ENCODE measurements at regions not wholly inside any gene's neighbourhood (a gene's known extent, or its start where the extent isn't known, plus 50 kb on each side); places are given as distances from the start of the nearest gene placed in this dataset.

DNA sequence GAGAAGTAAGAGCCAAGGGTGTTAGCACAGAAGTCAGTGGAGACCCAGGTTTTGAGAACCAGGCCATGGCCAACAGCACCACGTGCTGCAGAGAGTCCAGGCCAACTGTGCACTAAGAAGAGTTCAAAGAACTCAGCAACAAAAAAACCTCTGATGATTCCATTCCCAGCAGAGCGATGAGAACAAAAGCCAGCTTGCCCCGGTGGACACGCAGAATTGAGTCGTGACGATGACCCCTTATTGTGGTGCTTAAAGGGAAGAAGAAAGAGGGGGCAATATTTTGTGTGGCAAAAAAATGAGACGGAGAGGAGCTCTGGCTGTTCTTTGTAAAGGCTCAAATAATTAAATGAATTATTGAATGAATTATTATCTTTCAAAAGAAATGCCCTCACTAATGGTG, 468.3 kb upstream of the AUTS2 start:
- DNase-seq: no peak

DNA sequence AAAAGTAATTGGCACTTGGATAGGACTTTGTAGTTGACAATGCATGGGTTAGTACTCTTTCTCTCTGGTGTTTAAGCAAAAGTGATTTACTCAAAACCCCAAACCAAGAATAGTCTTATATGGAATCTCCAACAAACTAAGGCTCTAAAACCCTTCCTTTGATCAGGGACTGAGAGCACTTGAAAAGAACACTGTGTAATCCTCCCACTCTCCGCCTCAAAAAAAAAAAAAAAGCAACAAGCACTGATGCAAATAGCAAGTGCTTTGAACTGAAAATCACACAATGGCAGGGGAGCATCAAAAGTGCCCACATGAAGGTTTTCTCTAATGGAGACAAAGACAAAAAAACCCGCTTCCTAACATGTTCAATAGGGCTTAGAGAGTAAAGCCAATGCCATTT, 467.9 kb upstream of the AUTS2 start:
- no peak for DNase-seq

DNA sequence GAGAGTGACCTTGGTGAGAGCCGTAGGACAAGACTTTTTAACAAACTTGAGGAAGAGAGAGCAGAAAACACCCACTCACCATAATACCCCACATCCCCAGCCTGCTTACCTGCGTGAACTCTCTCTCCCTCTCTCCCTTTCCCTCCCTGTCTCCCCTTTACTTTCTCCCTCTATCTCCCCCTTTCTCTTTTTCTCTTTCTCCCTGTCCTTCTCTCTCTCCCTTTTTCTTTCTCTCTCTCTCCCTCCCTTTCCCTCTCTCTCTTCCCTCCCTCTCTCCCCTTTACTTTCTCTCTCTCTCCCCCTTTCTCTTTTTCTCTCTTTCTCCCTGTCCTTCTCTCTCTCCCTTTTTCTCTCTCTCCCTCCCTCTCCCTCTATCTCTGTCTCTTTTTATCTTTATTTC, 464.0 kb upstream of the AUTS2 start:
- no peak for DNase-seq

DNA sequence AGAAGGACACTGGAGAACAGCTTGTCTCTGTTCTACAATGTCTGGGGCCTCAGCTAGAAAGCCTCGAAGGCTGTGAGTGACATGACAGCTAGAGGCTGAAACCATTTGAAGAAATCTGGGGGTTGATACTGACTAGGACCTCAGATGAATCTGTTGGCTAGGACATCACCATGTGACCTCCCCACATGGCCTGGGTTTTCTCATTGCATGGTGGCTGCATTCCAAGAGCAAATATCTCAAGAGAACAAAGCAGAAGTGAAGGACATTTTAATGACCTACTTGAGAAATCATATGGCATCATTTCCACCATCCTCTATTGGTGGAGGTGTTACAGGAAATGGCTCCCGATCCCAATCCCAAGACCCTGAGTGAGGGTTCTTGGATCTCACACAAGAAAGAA, 450.6 kb upstream of the AUTS2 start:
- DNase-seq: no peak

DNA sequence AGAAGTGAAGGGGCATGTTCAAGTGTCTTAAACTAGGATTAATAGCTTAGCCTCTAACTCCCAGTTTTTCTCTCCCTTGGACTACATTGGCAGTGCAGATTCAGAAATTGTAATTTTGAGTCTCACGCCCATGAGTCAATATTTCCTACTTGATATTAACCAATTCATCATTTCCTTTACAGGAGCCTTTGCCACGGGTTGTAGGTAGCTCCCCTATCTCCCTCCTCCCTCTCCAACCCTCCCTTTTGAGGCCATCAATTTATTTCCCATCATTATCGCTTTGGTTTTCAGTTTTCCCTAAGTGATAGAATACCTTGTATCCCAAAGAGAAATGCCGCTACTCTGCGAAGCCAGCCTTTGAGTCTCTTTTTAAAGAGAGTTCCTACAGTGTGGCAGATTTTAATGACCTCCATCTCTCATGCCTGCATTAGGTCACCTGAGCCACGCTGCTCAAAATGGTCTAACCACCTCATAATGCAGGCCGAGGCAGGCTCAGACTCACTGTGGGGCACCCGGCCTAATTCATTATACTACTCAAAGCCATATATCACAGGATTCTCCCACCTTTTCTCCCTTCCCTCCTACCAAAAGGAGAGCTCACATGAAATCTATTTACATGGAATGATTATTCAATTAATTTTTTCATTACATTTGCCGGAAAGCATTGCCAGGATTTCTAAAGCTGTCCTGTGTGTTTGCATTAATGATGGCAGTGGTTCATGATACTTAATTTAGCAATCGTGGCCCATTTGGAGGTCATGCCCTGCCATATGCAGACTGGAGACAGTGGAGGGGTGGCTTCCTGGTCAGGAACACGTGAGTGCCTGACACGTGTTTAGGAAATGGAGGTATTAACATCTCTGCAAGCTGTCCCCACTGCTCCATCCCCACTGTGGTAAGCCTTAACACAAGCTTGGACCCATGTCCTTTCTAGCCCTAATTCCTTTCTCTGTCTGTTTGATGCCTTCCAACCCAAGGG, 448.2 kb upstream of the AUTS2 start:
- DNase-seq: no peak

DNA sequence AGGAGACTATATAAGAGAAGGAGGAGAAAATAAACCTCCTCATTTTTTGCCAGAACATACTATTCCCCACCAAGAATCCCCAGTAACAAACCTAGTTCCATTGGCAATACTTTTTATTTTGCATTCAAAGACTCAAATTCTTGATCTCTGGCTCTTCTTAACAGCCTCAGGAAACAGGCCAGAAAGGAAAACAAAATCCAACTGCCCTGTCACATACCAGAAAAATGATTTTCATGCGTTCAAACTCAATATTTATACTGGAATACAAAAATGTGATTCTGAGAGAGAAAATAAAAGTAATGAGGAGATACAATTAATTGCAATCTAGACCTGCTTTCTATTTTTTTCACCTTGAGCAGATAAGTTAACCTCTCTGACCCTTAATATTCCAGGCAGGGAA, 435.9 kb upstream of the AUTS2 start:
- no peak for DNase-seq

DNA sequence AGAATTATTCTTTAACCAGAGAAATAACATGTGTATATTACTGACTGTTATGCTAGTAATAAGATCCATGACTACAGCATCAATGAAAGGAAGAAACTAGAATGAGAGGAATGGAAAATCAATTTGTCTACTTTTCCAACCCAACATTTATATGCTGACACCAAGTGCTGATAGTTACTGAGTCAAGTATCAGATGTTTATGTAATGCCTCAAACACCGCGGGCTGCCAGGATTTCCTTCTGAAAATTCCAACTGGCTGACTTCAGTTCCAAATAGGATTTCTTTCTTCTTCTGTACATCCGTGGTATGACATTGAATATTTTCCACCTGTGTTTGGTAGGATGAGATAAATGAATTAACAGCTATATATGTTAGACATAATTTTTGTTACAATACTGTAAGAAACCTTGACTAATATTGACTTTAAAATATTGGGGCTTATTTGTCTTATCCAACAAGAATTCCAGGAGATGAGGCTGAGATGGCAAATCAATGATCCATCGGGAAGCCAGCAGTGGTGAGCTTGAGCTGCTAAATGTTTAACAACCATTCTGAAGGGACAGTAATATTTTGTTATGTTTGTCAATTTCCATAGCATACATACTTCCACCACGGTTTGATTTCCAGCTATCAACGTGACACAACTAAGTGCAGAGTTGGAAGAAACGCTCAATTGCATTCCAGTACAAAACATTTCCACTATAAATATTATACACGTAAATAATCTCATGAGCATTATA, 435.2 kb upstream of the AUTS2 start:
- no peak for DNase-seq

DNA sequence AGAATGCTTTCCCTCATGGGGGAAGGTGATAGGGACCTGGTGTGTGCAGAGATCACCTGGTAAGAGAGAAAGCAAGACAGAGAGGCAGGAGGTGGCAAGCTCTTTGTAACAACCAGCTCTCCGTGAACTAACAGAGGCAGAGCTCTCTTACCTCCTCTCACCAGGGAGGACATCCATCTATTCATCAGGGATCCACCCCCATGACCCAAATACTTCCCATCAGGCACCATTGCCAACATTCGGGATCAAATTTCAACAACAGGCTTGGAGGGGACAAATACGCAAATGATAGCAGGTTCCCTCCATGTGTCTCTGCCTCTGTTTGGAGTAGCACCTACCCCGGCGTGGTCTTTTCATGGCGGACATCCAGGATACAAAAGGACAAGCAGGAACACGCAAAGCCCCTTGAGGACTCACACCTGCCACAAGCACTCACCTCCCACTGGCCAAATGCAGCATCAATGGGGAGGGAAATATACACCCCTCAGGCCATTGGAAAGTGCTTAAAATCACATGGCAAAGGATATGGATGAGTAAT, 431.2 kb upstream of the AUTS2 start:
- no peak for DNase-seq

DNA sequence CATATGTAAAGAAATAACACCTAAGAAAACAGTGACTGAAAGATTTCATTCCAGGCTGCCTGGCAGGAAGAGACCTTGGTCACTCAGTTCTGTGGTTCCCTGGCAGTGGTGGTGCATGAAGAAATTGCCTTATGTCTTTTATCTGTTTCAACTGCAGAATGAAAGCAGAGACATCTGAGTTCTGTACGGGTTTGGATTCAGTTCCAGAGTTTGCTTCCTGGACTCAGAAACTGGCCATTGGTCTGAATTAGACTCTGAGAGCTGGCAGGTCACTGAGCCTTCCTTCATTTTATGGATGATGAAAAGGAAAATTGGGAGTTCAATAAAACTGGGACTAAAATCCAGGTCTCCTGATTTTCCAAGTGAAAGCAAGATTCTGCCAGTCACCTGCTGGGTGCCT, 428.9 kb upstream of the AUTS2 start:
- DNase-seq: no peak

DNA sequence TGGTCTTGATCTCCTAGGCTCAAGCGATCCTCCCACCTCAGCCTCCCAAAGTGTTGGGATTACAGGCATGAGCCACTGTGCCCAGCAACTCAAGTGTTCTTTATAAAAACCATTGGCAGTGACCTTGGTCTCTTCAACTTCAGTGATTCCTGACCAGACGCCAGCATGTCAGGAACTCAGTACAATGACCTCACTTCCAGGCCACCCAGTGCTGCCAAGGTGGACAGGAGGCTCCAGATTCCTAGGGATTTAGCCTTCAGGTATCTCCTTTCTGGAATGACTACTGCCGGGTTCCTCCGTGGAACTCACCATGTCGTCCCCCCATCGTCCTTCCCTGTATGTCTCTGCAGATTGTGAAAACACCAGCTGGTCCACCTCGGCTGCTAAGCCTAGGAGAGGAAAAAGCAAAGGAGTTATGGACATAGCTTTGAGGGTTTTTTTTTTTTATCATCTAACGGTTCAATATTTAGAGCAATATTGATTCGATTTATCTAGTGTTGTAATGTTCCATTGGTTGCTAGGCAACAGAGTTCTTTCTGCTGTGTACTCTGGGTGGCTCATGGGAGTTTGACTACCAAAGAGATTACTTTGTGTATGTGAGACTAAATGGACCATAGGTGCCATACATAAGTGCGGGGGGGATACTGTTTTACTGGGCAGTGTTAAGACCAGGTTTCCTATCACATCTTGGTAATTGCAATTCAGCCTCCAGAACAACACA, 425.8 kb upstream of the AUTS2 start:
- DNase-seq: no peak

DNA sequence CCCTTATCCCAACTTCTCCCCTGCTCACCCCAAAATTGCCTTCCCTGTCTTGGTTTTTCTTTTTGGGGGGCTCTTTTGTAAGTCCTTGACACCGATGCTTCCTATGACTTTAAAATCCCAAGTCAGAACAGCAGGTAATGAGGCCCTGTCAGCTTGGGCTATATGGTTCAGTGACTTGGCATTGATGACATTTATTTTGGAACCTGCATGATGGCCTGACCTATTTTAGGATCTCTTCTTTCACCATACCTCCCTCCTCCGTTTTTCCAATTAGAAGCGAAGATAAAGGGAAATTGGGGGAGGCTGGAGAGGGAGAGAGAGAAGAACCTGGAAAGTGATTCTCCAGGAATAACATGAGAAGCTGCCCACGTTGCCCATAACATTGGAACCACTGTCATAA, 424.9 kb upstream of the AUTS2 start:
- no peak for DNase-seq

DNA sequence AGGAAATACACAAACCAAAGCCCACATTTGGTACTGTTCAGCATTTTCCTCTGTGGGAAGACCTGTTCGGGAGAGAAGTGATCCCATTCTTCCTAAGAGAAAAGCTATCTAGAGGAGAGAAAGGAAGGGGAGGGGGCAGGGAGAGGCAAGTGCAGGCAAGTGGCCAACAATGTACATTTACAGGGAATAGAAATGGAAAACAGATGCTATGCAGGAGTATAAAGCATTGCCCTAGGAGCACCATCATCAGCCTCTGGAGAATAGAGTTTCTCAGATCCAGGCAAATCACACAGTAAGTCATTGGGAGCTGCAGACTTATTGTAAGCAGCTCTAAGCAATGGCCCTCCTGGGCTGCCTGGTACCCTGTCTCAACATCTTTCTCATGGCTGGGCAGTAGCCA, 424.4 kb upstream of the AUTS2 start:
- no peak for DNase-seq

DNA sequence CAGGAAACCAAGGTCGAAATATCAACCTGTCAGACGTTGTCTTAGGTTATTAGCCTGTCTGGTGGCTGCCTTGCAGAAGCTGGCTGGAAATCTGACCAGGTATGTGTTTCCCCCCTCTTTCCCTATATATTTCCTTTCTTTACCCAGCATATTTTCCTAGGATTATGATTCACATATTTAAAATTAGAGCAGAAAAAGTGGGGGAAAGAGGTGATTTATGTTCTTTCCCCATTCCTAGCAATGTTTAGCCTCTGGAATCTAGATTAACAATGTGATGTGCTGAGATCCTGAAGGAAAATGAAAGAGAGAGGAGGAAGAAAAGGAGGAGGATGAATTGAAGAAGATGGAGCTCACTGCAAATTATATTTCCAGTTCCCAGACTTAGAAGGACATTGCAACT, 421.4 kb upstream of the AUTS2 start:
- no peak for DNase-seq

DNA sequence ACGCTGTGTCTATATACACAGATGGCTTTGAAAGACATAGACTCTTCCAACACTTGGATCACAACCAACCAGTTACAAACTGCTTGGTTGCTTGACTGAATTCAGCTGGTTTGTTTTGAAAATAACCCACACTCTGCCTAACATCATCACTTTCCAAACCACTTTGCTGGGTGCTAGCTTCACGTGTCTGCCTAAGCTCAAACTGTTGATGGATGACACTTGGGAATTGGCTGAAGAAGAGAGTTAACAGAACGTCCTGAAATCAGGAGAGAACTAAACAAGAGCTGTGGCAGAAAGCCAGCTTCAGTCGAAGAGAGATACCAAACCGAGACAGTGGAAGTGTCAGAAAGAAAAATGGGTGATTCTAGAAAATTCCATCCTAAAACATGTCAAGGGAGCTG, 420.8 kb upstream of the AUTS2 start:
- DNase-seq: no peak

DNA sequence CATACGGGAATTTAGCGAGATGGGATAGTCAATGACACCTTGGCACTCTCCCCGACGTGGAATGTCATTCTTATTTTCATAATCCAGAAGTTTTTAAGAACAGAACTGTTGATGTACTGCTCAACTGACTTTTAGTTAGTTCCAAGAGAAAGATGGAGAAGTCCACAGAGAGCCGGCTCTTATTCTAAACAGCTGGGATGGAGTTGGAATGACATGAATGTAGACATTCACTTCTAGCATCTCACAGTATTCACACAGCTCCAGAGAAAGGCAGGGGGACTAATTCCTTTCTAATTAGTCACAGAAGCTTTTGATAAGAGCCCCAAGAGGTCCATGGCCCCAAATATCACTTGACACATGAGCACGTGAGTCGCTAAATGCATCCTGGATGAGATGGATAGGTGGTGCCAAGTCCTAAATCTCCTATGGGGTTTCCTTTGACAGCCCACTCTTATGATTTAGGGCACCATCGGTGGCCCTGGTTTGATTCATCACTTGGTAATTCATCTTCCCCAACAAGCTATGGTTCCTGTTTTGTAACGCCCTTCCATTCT, 420.3 kb upstream of the AUTS2 start:
- no peak for DNase-seq

DNA sequence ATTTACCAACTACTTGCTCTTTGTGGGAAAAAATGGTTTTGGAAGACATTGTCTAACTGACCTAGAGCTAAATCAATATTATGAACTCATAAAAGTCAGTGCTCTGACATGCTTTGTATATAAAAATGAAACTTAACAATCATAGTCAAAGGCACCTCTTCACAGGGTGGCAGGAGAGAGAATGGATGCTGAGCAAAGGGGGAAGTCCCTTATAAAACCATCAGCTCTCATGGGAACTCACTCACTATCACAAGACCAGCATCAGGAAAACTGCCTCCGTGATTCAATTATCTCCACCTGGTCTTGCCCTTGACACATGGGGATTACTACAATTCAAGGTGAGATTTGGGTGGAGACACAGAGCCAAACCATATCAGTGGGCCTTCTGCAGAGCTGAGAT, 417.6 kb upstream of the AUTS2 start:
- DNase-seq: no peak

DNA sequence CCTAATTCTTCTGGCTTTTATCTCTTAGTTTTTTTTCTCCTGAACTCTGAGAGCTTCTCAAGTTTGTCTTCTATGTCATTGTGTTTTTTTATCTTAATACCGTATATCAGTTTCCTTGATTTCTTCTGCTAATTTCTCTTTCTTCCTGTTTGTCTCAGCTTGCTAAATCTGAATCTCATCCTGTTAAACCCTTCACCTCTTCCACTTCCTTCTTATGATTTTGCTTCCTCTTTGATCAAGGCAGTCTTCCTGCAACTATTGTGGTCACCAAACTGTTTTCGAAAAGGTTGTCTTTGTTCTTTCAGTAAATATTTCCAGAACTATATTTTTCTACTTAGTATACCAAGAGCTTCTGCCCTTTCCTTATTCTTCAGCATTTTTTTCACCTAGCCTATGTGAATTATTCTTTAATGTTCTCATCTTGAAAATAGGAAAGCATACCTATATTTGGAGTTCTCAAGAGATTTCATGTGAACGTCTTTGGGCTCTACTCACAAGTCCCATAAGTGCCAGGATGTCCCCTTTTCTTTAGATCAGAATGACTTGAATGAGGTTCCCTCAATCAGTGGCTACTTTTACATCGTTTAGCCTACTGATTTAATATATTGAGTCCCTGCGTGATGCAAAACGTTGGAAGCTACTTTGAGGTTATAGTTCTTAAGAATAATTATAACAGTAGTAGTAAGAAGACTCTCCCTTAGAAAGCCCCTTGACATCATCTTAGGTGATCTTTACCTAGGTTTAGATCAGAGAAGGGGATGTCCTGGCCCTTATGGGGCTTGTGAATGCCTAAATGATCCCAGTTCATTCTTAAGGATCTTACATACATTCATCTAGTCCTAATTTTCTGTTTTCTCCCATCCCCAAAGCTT, 415.4 kb upstream of the AUTS2 start:
- no peak for DNase-seq

DNA sequence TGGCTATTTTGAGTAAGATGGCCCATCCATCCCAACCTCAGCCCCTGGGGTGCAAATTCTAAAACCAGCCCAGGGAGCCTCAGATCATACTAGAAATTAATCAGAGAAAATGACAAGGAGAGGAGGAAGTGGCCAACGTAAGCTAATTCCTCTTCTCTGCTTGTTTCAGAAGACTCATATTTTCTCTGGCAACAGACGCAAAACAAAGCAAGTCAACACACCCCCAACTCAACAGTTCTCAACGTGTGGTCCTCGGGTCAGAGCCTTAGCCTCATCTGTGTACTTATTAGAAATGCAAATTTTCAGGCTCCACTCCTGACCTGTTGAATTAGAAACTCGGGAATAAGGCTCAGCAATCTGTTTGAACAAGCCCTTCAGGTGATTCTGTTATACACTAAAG, 413.9 kb upstream of the AUTS2 start:
- DNase-seq: no peak

DNA sequence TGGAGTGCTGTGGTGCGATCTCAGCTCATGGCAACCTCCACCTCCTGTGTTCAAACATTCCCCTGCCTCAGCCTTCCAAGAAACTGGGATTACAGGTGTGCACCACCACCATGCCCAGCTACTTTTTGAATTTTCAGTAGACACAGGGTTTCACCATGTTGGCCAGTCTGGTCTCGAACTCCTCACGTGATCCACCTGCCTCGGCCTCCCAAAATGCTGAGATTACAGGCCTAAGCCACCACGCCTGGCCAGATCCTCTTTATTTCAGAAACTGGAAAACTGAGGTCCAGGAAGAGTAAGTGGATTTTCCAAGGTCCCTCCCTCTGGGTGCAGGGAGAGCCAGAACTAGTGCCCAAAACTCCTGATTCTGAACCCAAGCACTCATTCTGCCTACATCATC, 413.1 kb upstream of the AUTS2 start:
- no peak for DNase-seq

DNA sequence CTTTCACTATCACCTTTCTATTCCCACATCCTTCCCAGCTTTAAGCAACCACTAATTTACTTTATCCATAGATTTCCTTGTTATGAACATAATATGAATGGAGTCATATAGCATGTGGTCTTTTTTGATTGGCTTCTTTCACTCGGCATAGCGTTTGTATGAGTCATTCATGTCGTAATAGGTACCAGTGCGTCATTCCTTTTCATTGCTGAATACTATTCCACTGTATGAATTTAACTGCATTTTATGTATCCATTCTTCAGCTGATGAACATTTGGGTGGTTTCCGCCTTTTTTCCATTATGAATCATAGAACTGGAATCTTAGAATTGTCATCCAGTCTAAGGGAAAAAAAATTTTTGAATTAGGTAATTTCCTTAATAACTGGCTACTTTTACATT, 411.3 kb upstream of the AUTS2 start:
- no peak for DNase-seq

DNA sequence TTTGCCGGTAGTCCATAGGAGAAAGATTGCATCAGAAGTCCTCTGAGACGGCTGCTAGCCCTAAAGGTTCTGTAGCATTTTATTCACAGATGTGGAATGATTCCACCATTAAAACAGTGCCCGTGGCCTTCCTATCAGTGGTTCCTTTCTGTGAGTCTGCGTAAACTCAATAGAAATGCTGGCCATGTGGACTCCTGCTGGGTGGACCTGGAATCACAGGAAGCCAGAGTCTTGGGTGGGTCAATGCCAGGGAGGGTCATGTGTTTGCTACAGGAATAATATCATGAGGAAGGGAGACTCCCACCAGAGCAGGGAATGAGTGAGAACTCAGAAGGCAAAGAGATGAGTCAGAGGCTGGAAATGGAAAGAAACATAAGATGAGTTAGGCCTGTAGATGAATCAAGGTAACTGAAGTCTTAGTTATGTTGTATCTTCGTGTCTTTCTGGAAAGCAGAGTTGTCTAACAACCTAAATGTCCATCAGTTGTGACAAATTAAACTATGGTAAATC, 410.4 kb upstream of the AUTS2 start:
- DNase-seq: no peak

DNA sequence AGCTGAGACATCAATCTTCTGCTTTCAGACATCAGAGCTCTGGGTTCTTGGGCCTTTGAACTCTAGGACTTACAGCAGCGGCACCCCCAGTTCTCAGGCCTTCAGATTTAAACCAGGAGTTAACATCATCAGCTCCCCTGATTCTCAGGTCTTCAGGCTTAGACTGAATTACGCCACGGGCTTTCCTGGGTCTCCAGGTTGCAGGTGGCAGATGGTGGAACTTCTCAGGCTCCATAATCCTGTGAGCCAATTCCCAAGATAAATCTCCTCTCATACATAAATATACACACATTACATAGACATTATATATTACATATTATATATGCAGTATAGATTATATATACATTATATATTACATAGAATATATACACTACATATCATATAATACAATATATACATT, 408.9 kb upstream of the AUTS2 start:
- DNase-seq: no peak
